ENCODE measurements at regions not wholly inside any gene's neighbourhood (a gene's known extent, or its start where the extent isn't known, plus 50 kb on each side); places are given as distances from the start of the nearest gene placed in this dataset.

GRCh38 chr6:6392214-6393068, 72.0 kb upstream of the F13A1 start:
- DNase-seq (ENCODE audit: low spot score), result no peak
- no peak for TF ChIP-seq CTCF (IDR thresholded peaks at IDR 0.05)
- no peak for ATAC-seq (ENCODE audit: low FRiP score)

- no peak for DNase-seq (ENCODE audit: low spot score)
- ATAC-seq (ENCODE audit: low FRiP score), result no peak
- TF ChIP-seq CTCF (IDR thresholded peaks at IDR 0.05), result no peak
These were observed 72.6 kb upstream of the F13A1 start for GRCh38 chr6:6393069-6393529.

GRCh38 chr6:6395581-6396197, 75.2 kb upstream of the F13A1 start:
- ATAC-seq (ENCODE audit: low FRiP score), result no peak
- no peak for DNase-seq (ENCODE audit: low spot score)

GRCh38 chr6:6397842-6398241, 77.4 kb upstream of the F13A1 start:
- DNase-seq (ENCODE audit: low spot score) (no peak), ATAC-seq (ENCODE audit: low FRiP score) (no peak)
- TF ChIP-seq CTCF (IDR thresholded peaks at IDR 0.05), result no peak

More at GRCh38 chr6:6395581-6396197, 75.2 kb upstream of the F13A1 start:
- no peak for TF ChIP-seq CTCF (IDR thresholded peaks at IDR 0.05)

- no peak for TF ChIP-seq CTCF (IDR thresholded peaks at IDR 0.05)
- ATAC-seq (ENCODE audit: low FRiP score), result no peak
- no peak for DNase-seq (ENCODE audit: low spot score)
These were observed 79.1 kb upstream of the F13A1 start for GRCh38 chr6:6399568-6399967.

- no peak for DNase-seq (ENCODE audit: low spot score)
- TF ChIP-seq CTCF (IDR thresholded peaks at IDR 0.05), result no peak
- no peak for ATAC-seq (ENCODE audit: low FRiP score)
These were observed 80.9 kb upstream of the F13A1 start for GRCh38 chr6:6401401-6401800.
